Ammon's horn (tissue), 1 donor: ENCODE measurements at regions not wholly inside any gene's neighbourhood (a gene's known extent, or its start where the extent isn't known, plus 50 kb on each side); places are given as distances from the start of the nearest gene placed in this dataset.
"Not testable (repeated sequence)": the region's sequence is repeated elsewhere in the genome, so short reads cannot be mapped to it uniquely, and the experiment has no call there.

ENCODE experiments used
- DNase-seq: peaks from one replicate; pipeline ENCODE4 v3.0.0-alpha.2; 2016; ENCODE audit warnings: low spot score

GRCh38 chr11:71721840-71722239 is 111.2 kb upstream of the DEFB108B start:
- DNase-seq: not testable (repeated sequence)

- DNase-seq: not testable (repeated sequence)
These were observed 109.0 kb upstream of the DEFB108B start for GRCh38 chr11:71723991-71724390.

- not testable (repeated sequence) for DNase-seq
These were observed 102.3 kb upstream of the DEFB108B start for GRCh38 chr11:71730748-71731147.

- not testable (repeated sequence) for DNase-seq
These were observed 98.6 kb upstream of the DEFB108B start for GRCh38 chr11:71734368-71734767.

GRCh38 chr11:71738317-71738716 is 94.7 kb upstream of the DEFB108B start:
- DNase-seq: not testable (repeated sequence)

- not testable (repeated sequence) for DNase-seq
These were observed 89.6 kb upstream of the DEFB108B start for GRCh38 chr11:71743385-71743784.

- not testable (repeated sequence) for DNase-seq
These were observed 87.3 kb upstream of the DEFB108B start for GRCh38 chr11:71745656-71746055.

- DNase-seq: not testable (repeated sequence)
These were observed 86.7 kb upstream of the DEFB108B start for GRCh38 chr11:71746263-71746662.

GRCh38 chr11:71748965-71749620 is 83.9 kb upstream of the DEFB108B start:
- DNase-seq: not testable (repeated sequence)

GRCh38 chr11:71750908-71751307 is 82.1 kb upstream of the DEFB108B start:
- DNase-seq: not testable (repeated sequence)

GRCh38 chr11:71764695-71765491 is 68.1 kb upstream of the DEFB108B start:
- DNase-seq: not testable (repeated sequence)

GRCh38 chr11:71767016-71767415 is 66.0 kb upstream of the DEFB108B start:
- DNase-seq: not testable (repeated sequence)

- not testable (repeated sequence) for DNase-seq
These were observed 60.8 kb upstream of the DEFB108B start for GRCh38 chr11:71772193-71772592.

GRCh38 chr11:71774603-71775222 is 58.3 kb upstream of the DEFB108B start:
- no peak for DNase-seq

- not testable (repeated sequence) for DNase-seq
These were observed 52.9 kb upstream of the DEFB108B start for GRCh38 chr11:71780116-71780515.

GRCh38 chr11:71780771-71781170 is 52.2 kb upstream of the DEFB108B start:
- not testable (repeated sequence) for DNase-seq

GRCh38 chr11:71781491-71781890 is 51.5 kb upstream of the DEFB108B start:
- DNase-seq: not testable (repeated sequence)

GRCh38 chr11:71782229-71782861 is 50.7 kb upstream of the DEFB108B start:
- not testable (repeated sequence) for DNase-seq

GRCh38 chr11:71783191-71783590 is 49.8 kb upstream of the DEFB108B start:
- DNase-seq: not testable (repeated sequence)
